MM.1S (cell line): ENCODE measurements at regions not wholly inside any gene's neighbourhood (a gene's known extent, or its start where the extent isn't known, plus 50 kb on each side); places are given as distances from the start of the nearest gene placed in this dataset.

ENCODE experiments used
- CTCF ChIP-seq: fragments of 300-600 bp; sonication (generic); IDR thresholded peaks from 2 replicates; pipeline ENCODE4 v1.5.1; 2016; ENCODE audit warnings: antibody characterized with exemption, low read length, mixed read lengths
- EZH2 ChIP-seq: fragments of 300-600 bp; sonication (generic); optimal IDR thresholded peaks from 2 replicates; pipeline ENCODE3; 2017; ENCODE audit warnings: low read depth, mild to moderate bottlenecking, antibody characterized with exemption, low read length, mixed read lengths

GRCh38 chr5:165188556-165189175, 1683.2 kb downstream of the MAT2B start:
- TF ChIP-seq CTCF (no peak), EZH2 (no peak)
